ENCODE measurements at regions not wholly inside any gene's neighbourhood (a gene's known extent, or its start where the extent isn't known, plus 50 kb on each side); places are given as distances from the start of the nearest gene placed in this dataset.

GRCh38 chr6:142601427-142601826 is 299.6 kb downstream of the ADGRG6 start:
- TF ChIP-seq CTCF (IDR thresholded peaks at IDR 0.05) (no peak), EZH2 (IDR thresholded peaks at IDR 0.05; ENCODE audit: borderline replicate concordance, insufficient read depth, low read depth, low read length, poor library complexity, severe bottlenecking) (no peak)

GRCh38 chr6:142602972-142603371 is 301.2 kb downstream of the ADGRG6 start:
- no peak for ATAC-seq (ENCODE audit: low read depth)
- no peaks in the 10 kb centered on the region for H3K36me3 ChIP-seq (replicated peaks in 1 of 2; ENCODE audit: control extremely low read depth in 1 of 2, control insufficient read depth in 1 of 2, extremely low read depth in 1 of 2, insufficient read depth in 2 of 2, low read length in 1 of 2)
- no peak overlapping the region for H3K27ac ChIP-seq (ENCODE audit: low read length in 2 of 2)
- intact Hi-C loops (cut with micrococcal nuclease) = no loop called here
- CTCF ChIA-PET = no interaction called here
- H3K4me1 Mint-ChIP-seq = peaks cover 10% of the 10 kb centered on the region
- H3K4me1 ChIP-seq (ENCODE audit: control insufficient read depth in 2 of 2, insufficient read depth in 2 of 2, low read length in 2 of 2) = peaks cover 0 to 6% of the 10 kb centered on the region in 2 donors
- H3K9ac ChIP-seq (ENCODE audit: low read length) = no peak overlapping the region
- H3K27me3 ChIP-seq (replicated peaks in 1 of 4; ENCODE audit: control extremely low read depth in 1 of 4, control insufficient read depth in 3 of 4, insufficient read depth in 4 of 4, low read length in 3 of 4) = no peaks in the 10 kb centered on the region
- H3K27me3 Mint-ChIP-seq = peaks cover 28% of the 10 kb centered on the region
- H2AFZ ChIP-seq (ENCODE audit: insufficient read depth, low read depth, low read length, poor library complexity, severe bottlenecking) = no peak overlapping the region
- H3K9me3 ChIP-seq (ENCODE audit: control extremely low read depth in 1 of 3, control insufficient read depth in 2 of 3, insufficient read depth in 1 of 3, low read length in 2 of 3) = no peaks in the 10 kb centered on the region
- no peak overlapping the region for H3K4me3 ChIP-seq (ENCODE audit: control extremely low read depth in 1 of 5, extremely low read depth in 1 of 5, insufficient read depth in 1 of 5, low read depth in 2 of 5, low read length in 4 of 5)
- no peak overlapping the region for H3K4me3 Mint-ChIP-seq
- no peak overlapping the region for H3K27ac Mint-ChIP-seq
- no peaks in the 10 kb centered on the region for H3K9me3 Mint-ChIP-seq (ENCODE audit: insufficient read depth)
- no CpG with 5 or more reads among the region's 3 CpGs for WGBS (ENCODE audit: insufficient coverage)
- H3K4me2 ChIP-seq (replicated peaks; ENCODE audit: low read depth, low read length, poor library complexity, severe bottlenecking) = no peak overlapping the region
- no peaks in the 10 kb centered on the region for H4K20me1 ChIP-seq (ENCODE audit: control insufficient read depth, insufficient read depth, low read length, poor library complexity, severe bottlenecking)
- H3K79me2 ChIP-seq (ENCODE audit: control insufficient read depth, insufficient read depth, low read length) = no peaks in the 10 kb centered on the region
- TF ChIP-seq EZH2 (IDR thresholded peaks at IDR 0.05; ENCODE audit: borderline replicate concordance, insufficient read depth, low read depth, low read length, poor library complexity, severe bottlenecking) = no peak
- TF ChIP-seq CTCF (IDR thresholded peaks at IDR 0.05) = no peak
- DNase-seq = no peak
- POLR2A ChIA-PET = no interaction called here

More at GRCh38 chr6:142601427-142601826, 299.6 kb downstream of the ADGRG6 start:
- no peaks in the 10 kb centered on the region for H3K27me3 ChIP-seq (replicated peaks in 1 of 4; ENCODE audit: control extremely low read depth in 1 of 4, control insufficient read depth in 3 of 4, insufficient read depth in 4 of 4, low read length in 3 of 4)
- ATAC-seq (ENCODE audit: low read depth) (no peak), DNase-seq (no peak)
- H3K4me2 ChIP-seq (replicated peaks; ENCODE audit: low read depth, low read length, poor library complexity, severe bottlenecking) = no peak overlapping the region
- Mint-ChIP-seq H3K4me3 (no peak overlapping the region), H3K27ac (no peak overlapping the region), H3K4me1 (peaks cover 10% of the 10 kb centered on the region), H3K27me3 (peaks cover 29% of the 10 kb centered on the region), H3K9me3 (ENCODE audit: insufficient read depth) (no peaks in the 10 kb centered on the region)
- H3K79me2 ChIP-seq (ENCODE audit: control insufficient read depth, insufficient read depth, low read length) = no peaks in the 10 kb centered on the region
- H3K27ac ChIP-seq (ENCODE audit: low read length in 2 of 2) = no peak overlapping the region
- no peak overlapping the region for H3K9ac ChIP-seq (ENCODE audit: low read length)
- ChIA-PET CTCF (no interaction called here), POLR2A (no interaction called here)
- H3K4me1 ChIP-seq (ENCODE audit: control insufficient read depth in 2 of 2, insufficient read depth in 2 of 2, low read length in 2 of 2) = peaks cover 0 to 6% of the 10 kb centered on the region in 2 donors
- intact Hi-C loops (cut with micrococcal nuclease) = no loop called here
- H3K36me3 ChIP-seq (replicated peaks in 1 of 2; ENCODE audit: control extremely low read depth in 1 of 2, control insufficient read depth in 1 of 2, extremely low read depth in 1 of 2, insufficient read depth in 2 of 2, low read length in 1 of 2) = no peaks in the 10 kb centered on the region
- H3K9me3 ChIP-seq (ENCODE audit: control extremely low read depth in 1 of 3, control insufficient read depth in 2 of 3, insufficient read depth in 1 of 3, low read length in 2 of 3) = no peaks in the 10 kb centered on the region
- no peak overlapping the region for H3K4me3 ChIP-seq (ENCODE audit: control extremely low read depth in 1 of 5, extremely low read depth in 1 of 5, insufficient read depth in 1 of 5, low read depth in 2 of 5, low read length in 4 of 5)
- no peak overlapping the region for H2AFZ ChIP-seq (ENCODE audit: insufficient read depth, low read depth, low read length, poor library complexity, severe bottlenecking)
- WGBS (ENCODE audit: insufficient coverage) = no CpG with 5 or more reads among the region's 1 CpG
- H4K20me1 ChIP-seq (ENCODE audit: control insufficient read depth, insufficient read depth, low read length, poor library complexity, severe bottlenecking) = no peaks in the 10 kb centered on the region
